ENCODE measurements at regions not wholly inside any gene's neighbourhood (a gene's known extent, or its start where the extent isn't known, plus 50 kb on each side); places are given as distances from the start of the nearest gene placed in this dataset.

DNA sequence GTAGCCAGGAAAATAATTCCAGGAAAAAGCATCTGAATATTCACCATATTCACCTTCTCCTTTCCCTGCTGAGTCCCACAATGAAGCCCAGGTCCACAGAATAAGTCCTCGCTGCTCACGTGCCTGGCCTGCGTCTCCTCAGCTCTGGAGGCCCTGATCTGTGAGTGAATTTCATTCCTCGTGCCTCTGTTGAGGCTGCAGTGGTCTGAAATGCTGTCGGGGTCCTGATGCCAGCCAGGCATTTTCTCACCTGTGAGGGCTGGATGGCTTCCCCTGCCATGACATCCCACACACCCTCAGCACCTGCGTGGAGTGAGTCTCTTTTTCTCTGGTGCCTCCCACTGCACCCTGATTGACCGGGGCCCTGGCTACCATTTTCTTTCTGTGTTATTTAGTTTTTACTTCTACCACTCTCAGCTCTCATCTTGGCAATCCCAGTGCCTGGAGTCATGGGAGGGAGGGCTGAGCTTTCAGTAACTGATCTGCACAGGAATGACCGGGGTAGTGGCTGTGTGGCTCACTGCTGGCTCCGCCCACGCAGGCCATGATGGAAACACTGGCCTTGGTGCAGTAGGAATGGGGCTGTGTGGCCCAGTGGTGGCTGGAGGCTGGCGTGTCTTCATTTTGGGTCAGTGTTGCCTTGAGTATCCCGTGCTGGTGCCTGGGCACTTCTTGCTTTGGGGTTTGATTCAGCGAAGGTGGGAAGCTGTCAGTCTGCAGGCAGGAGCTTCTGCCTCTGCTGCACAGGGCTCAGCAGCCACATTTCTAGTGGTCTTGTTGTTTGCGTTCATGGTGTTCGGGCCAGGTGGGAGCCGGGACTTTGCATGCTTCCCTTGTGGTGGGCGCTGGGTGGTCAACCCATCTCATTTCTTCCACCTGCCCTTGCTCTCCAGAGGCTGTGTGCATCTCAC lies 807.2 kb downstream of the TBC1D22A start:
- DNase-seq, result no peak

DNA sequence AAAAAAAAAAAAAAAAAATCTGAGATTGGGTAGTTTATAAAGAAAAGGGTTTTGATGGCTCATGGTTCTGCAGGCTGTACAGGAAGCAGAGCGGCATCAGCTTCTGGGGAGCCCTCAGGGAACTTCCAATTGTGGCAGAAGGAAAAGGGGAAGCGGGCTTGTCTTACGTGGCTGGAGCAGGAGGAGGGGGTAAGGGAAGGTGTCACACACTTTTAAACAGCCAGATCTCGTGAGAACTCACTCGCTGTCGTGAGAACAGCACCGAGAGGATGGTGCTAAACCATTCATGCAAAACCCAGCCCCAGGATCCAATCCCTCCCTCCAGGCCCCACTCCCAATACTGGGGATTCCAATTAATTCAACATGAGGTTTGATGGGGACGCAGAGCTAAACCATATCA lies 806.2 kb downstream of the TBC1D22A start:
- DNase-seq, result no peak

- DNase-seq, result no peak
Observed at GRCh38 chr22:47567126-47568090, 805.0 kb downstream of the TBC1D22A start.

GRCh38 chr22:47566491-47566890 lies 804.0 kb downstream of the TBC1D22A start:
- no peak for DNase-seq

DNA sequence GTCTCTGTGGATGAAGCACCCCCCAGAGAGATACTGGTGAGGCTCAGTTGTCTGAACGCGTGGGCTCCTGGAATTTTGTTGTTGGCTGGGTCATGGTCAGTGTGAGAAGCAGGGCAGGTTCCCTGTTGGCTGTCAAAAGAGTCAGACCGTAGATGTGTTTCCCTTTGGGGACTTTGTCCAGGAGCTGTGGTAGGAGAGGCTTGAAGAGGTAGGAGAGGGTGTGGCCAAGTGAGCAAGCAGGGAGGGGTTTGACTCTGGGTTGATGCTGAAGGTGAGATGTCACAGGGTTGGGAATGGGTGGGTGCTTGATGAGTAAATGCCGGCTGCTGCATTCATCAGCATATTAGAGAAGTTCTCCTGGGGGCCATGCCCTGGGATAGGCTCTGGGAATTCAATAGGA lies 803.2 kb downstream of the TBC1D22A start:
- no peak for DNase-seq

DNA sequence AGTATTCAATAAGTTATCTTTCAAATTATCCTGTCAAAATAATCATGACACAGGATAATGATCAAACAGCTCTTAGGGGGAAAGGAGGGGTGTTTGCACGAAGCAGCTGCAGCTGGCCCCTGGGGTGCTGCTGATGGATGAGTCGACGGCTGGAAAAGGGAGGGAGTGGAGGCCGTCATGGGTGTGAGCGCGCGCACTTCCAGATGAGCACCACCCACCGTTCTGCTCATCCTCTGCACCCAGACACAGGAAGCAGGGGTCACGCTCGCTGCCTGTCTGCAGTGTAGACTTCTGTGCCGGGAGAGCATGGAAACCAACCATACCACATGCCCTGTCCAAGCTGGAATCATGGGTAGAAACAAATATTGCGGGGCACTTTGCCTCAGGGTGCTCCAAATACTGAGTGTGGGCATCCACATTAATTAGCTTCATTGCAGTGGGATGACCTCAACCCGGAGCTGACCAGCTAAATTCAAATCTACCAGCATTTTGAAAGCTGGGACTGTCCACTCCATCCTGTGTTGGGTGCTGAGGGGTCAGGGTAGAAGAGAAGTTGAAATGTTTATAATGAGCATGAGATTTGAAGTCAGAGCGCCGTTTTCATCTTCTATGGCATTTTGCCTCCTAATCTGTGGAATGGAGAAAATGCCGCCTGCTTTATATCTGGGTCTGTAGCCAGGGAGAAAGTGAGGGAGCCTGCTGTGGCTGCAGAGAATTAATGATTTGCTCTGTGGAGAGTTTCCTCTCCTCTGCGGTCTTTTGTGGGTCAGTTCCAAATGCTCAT lies 802.4 kb downstream of the TBC1D22A start:
- no peak for DNase-seq

- no peak for DNase-seq
Observed at GRCh38 chr22:47564158-47564450, 801.7 kb downstream of the TBC1D22A start.

GRCh38 chr22:47563406-47564157 lies 801.1 kb downstream of the TBC1D22A start:
- DNase-seq, result no peak

DNA sequence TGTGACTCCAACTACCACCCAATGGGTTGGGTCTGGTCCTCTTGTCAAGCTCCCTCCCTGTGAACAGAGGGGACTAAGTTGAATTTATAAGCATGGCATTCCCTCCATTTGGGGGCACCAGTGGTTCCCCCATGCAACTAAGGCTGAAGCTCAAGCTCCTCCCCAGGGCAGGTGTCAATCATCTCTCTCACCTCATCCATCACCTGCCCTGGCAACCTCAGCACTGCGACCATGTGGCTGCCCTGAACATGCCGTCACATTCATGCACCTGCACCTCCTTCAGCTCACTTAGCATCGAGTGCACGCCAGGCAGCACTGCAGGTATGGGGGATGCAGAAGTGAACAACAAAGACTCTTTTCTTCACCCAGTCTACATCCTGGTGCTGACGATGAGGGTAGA lies 799.3 kb downstream of the TBC1D22A start:
- DNase-seq, result no peak

DNA sequence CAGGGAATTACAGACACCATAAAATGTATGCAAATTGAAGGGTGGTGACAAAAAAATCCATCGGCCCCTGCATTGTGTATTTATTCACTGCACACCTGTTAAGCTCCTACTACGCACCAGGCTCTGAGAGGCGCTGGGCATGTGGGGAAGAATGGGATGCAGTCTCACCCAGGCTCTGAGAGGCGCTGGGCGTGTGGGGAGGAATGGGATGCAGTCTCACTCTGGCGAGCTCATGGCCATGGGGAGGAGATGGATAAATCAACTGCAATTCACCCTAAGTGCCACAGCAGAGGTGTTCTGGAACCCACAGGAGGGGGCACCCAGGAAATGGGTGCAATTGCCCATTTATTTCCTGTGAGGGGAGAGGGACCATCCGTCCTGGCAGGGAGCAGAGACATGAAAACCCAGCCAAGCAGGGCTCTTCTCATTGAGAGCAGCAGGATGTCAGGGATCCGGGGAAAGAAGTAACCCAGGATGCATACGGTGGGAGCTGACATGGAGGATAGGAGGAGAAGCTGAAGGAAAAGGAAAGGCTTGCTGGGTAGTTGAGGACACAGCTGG lies 798.7 kb downstream of the TBC1D22A start:
- no peak for DNase-seq

GRCh38 chr22:47558828-47559700 lies 796.6 kb downstream of the TBC1D22A start:
- DNase-seq, result no peak

GRCh38 chr22:47556473-47556872 lies 794.0 kb downstream of the TBC1D22A start:
- DNase-seq, result no peak

GRCh38 chr22:47553436-47553835 lies 791.0 kb downstream of the TBC1D22A start:
- no peak for DNase-seq

DNA sequence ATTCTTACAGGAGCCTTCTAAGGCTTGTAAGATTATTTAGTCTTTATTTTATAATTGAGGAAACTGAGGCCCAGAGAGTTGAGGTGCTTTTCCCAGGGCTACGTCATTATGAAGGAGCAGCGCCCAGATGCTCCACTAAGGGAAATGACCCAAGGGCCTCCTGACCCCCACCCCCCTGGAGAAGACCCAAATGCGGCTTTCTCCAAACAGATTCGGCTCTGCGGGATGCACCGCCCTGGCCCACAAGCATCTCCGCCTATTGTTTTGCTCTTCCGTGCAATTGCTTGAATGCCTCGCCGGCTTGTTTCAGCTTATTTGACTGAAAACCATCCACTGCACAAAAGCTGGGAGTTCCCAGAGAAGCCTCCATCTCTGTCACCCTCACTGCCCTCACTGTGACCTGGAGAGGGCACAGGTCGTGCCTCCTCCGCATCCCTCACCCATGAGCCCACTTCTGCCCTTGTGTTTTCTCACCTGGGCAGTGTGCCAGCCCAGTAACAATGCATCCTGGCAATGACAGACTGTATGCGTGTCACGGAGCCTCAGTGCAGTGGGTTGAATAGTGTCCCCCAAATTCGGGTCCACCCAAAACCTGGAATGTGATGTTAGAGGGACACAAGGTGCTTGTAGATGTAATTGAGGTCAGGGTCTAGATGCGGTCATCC lies 790.2 kb downstream of the TBC1D22A start:
- DNase-seq, result no peak

DNA sequence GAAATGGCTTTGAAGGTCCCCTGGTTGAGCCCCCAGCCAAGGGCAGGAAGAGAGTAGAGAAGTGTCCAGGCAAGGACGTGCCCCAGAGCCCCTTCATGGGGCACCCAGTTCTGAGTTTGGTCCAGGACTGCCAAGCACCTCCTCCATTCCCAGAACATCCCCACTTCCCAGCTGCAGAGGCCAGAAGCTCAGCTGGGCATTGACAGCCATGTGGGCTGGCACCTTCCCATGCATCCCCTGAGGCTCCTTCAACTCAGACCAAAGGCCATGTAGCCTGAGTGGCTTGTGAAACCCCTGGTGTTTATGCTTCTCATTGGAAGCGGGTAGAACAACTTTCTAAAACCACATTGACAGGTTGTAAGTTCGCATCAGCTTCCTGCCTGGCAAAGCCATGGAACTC lies 789.6 kb downstream of the TBC1D22A start:
- no peak for DNase-seq

- DNase-seq, result no peak
Observed at GRCh38 chr22:47551431-47551775, 789.0 kb downstream of the TBC1D22A start.

DNA sequence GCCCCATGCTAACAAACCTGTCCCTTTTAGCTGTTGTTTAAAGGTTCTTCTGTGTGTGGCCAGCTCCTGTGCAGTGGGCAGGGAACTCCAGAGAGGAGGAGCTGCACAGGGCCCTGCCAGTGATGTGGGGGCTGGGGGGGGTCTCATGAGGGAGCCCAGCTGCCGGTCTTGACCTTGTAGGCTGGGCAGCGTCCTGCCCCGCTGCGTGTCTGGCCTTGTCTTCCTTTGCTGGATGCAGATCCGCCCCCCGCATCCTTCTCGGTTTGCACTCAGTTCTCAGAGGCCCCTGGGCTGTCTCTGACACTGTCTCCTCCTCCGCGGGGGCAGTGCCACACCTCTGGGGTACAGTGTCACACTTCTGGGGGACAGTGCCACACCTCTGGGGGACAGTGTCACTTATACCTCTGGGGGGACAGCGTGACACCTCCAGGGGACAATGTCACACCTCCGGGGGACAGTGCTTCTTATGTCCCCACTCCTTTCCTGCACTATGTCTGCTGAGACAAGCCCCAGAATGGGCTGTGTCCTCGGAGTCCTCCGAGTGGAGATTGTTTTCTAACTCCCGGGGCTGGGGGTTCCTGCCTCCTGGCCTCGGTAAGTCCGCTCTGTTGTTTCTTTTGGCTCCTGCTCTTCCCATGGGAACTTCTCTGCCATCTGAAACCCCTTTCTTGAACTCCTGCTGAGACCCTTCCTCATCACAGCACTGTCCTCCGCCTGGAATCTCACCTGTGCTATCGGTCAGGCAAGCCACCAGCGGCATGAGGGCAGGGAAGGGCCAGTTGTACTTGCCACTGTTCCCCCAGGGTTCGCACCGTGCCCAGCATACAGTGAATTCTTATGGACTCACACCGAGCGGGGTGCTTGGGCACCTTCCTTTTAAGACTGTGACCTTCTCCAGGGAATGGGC lies 788.3 kb downstream of the TBC1D22A start:
- no peak for DNase-seq

DNA sequence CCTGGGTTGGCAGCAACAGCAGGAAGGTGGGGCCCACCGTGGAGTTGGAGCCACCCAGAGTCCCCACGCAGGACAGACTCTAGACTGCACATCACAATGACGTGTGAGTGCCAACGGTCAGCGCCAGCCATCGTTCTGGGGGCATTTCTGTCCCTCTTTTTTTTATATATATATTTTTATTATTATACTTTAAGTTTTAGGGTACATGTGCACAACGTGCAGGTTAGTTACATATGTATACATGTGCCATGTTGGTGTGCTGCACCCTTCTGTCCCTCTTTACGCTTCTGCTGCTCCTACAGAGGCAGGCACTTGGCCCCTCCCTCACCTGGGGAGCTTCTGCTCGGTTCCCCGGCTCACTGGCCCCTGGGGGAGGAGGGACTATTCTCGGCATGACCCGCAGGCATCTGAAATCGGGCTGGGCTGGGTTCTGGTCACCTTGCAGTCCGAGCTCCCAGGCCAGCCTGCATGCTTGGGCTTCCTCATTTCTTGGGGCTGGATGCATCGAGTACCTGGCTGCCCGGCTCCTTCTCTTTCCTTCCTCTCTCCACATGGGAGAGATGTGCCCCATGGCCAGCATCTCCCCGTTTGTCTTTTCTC lies 787.4 kb downstream of the TBC1D22A start:
- no peak for DNase-seq

All from NCI-H1105 (cell line).